GM18868 (cell line): ENCODE measurements at regions not wholly inside any gene's neighbourhood (a gene's known extent, or its start where the extent isn't known, plus 50 kb on each side); places are given as distances from the start of the nearest gene placed in this dataset.
"Not testable (repeated sequence)": the region's sequence is repeated elsewhere in the genome, so short reads cannot be mapped to it uniquely, and the experiment has no call there.

ENCODE experiments used
- ATAC-seq: cut with Tn5 transposase; IDR thresholded peaks from one replicate; pipeline ENCODE4 v1.9.1; 2021; ENCODE audit warnings: mild to moderate bottlenecking, moderate library complexity; ENCODE audit not compliant: unreplicated experiment

- no peak for ATAC-seq
Measured at GRCh38 chr1:105073660-105074059, 1324.0 kb downstream of the AMY1C start.

- no peak for ATAC-seq
Measured at GRCh38 chr1:105083611-105084010, 1333.9 kb downstream of the AMY1C start.

DNA sequence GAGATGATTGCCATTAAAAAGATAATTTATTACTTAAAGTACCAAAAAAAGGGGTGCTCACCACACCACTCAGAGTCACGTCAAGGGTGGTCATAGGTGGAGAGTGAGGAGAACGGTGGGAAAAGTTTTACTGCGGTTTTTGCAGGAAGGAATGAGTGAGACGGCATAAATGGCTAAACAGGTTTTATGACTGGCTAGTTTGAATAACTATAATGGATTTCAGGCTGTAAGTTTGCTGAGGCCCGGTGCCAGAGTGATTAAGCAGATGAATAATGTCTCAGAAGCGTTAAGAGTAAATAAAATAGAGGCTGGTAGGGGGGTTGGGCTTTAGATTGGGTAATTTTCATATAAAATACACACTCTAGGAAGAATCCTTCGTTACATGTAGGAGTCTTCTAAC is 1337.8 kb downstream of the AMY1C start:
- ATAC-seq = no peak

GRCh38 chr1:105088166-105088565 is 1338.5 kb downstream of the AMY1C start:
- no peak for ATAC-seq

- ATAC-seq = not testable (repeated sequence)
Measured at GRCh38 chr1:105093893-105094292, 1344.2 kb downstream of the AMY1C start.

DNA sequence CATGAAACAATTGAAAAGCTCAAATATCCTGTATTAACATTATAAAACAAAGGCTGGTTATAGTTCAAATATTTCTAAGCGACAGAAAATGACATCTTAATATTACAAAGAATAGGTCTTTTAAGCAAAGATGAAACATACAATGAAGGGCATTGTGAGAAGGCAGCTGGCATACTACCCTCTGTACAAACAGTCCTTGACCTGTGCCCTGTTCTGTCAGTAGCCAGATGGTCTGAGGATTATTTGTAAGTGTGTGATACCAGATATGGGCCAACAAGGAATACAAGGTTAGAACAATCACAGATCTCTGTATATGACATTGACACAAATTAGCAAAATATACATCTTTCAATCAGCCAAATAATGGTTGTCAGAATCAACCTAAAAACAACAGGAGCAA is 1350.4 kb downstream of the AMY1C start:
- no peak for ATAC-seq

DNA sequence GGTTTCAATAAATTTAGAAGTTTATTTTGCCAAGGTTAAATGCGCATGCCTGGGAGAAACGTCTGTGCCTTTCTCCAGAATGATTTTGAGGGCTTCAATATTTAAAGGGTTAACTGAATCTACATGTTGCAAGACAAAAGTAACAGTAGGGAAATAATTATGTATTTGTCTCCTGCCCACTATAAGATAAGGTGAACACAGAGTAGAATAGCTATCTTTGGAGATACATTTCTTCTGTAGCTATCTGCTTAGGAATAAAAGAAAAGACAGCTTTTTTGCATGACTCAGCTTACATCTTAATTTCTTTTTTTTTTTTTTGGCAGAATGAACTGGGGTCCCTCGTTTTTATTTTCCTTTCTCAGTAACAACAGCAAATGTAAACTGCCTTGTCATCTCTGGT is 1351.6 kb downstream of the AMY1C start:
- no peak for ATAC-seq

- no peak for ATAC-seq
Measured at GRCh38 chr1:105102371-105102770, 1352.7 kb downstream of the AMY1C start.

- no peak for ATAC-seq
Measured at GRCh38 chr1:105122041-105122440, 1372.3 kb downstream of the AMY1C start.

GRCh38 chr1:105137543-105138457 is 1388.1 kb downstream of the AMY1C start:
- ATAC-seq = peak; percentile 83

- no peak for ATAC-seq
Measured at GRCh38 chr1:105138458-105138893, 1388.8 kb downstream of the AMY1C start.

GRCh38 chr1:105172788-105173187 is 1423.1 kb downstream of the AMY1C start:
- no peak for ATAC-seq

- no peak for ATAC-seq
Measured at GRCh38 chr1:105180789-105181188, 1431.1 kb downstream of the AMY1C start.

DNA sequence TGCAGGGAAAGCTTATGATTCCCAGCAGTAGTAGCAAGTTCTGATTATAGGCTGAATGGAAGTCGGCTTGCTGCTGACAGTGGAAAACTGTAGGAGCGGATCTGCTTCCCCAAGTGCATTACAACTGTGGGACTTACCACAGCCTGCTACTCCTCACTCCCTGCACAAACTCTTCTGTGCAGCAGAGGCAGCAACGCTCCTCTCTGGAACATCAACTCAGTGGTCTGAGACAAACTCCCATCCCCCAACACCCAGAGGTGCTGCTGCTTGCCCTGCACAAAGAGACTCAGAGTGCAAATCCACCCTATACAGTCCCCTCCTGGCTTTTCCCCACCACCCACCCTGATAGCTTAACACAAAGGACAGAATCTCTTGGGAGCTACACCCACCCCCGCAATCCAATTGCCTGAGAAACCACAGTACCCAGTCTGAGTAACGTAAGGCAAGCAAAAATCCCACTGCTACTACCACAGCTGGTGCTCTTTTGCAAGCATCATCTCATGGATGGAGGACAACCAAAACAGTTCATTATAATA is 1455.2 kb downstream of the AMY1C start:
- ATAC-seq = no peak

GRCh38 chr1:105208581-105208980 is 1458.9 kb downstream of the AMY1C start:
- no peak for ATAC-seq

GRCh38 chr1:105210747-105211146 is 1461.0 kb downstream of the AMY1C start:
- no peak for ATAC-seq

DNA sequence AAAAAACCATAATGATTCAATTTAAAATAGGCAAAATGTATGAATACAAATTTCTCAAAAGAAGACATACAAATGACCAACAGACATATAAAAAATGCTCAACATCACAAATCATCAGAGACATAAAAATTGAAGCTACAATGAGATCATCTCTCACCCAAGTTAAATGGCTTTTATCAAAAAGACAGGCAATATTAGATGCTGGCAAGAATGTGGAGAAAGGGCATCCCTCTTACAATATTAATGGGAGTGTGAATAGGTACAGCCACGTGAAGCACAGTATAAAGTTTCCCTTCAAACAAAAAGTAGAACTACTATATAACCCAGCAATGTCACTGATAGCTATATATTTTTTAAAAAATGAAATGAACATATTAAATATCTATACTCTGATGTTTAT is 1481.7 kb downstream of the AMY1C start:
- no peak for ATAC-seq

DNA sequence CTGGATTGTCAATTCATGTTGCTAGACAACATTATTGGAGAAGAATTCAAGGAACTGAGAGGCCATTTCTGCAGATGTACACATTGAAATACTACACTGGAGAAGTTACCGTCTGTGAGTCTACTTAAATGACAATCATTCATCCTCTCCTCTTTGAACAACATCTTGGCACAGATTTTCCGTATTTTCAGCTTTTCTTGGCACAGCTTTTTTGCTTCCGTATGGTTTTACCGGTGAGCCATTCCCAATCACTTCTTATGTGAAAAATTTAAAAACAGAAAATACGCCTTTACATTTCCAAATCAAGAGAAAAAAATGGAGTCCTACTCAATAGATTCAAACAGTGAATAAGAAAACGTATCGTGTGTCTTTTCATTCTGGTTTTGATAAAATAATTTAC is 1493.7 kb downstream of the AMY1C start:
- ATAC-seq = no peak

DNA sequence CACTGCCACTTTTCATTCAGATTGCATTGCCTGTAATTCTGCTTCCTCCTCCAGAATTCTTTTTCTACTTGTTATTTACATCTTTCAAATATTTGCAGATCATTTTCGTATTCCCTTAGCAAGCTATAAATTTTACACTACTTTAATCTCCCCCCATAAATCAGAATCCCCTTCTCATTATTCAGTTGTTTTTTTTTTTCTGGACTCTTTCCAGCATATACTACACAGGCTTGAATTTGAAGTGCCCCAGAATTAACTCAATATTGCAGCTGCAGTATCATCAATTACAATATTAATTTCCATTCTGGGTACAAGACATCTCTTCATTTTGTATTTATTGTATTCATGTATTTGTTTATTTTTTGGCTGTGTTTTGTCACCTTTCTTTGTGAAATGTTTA is 1494.3 kb downstream of the AMY1C start:
- ATAC-seq = no peak

- ATAC-seq = no peak
Measured at GRCh38 chr1:105254906-105255305, 1505.2 kb downstream of the AMY1C start.

DNA sequence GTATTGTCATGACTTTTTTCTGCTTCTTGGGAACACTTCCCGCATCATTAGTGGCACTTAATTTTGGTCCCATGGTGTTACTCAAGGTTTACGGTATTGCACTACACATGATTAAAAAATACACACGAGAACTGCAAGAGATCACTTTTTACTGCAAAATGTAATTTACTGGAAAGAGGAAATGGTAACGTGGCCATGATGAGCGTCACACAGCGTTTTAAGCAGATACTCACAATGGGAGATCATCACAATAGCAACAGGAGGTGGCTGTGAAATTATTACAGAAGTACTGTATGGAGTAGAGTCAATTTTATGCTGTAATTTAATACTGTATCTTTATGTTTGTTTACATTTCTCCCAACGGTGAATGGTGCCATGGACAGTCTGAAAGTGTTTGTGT is 1510.3 kb downstream of the AMY1C start:
- ATAC-seq = no peak

DNA sequence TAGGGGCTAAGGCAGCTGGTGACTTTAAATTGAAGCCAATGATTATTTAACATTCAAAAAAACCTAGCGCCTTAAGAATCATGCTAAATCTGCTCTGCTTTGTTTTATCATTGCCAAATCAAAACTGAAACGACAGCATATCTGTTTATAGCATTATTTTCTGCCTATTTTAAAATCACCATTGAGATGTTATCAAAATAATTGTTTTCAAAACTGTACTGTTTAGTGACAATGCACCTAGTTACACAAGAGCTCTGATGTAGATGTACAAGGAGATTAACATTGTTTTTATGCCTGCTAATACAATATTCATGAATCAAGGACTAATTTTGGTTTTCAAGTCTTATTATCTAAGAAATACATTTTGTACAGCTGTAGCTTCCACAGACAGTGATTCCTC is 1521.3 kb downstream of the AMY1C start:
- no peak for ATAC-seq
